PC-3 (cell line): ENCODE measurements at regions not wholly inside any gene's neighbourhood (a gene's known extent, or its start where the extent isn't known, plus 50 kb on each side); places are given as distances from the start of the nearest gene placed in this dataset.
A peak's percentile ranks its signal among the peaks of the same experiment; 100 is the strongest.

ENCODE experiments used
- ATAC-seq: fragments of 200-7000 bp; cut with Tn5 transposase; 2 replicates; pipeline ENCODE4 v1.9.1; 2020; ENCODE audit warnings: mild to moderate bottlenecking, moderate library complexity
- BruUV-seq: library from RNA; stranded (reverse); fragments of 400-500 nt; replicated peaks from 2 replicates; lab custom pipeline; 2021; lab: Mats Ljungman, UMichigan
- CTCF ChIA-PET: fragments of 300-600 bp; sonication (Branson Sonifier 250); formaldehyde crosslinking; loops from one replicate; lab custom pipeline; 2022; ENCODE audit warnings: antibody characterized with exemption; lab: Charles Lee
- POLR2A ChIA-PET: fragments of 300-600 bp; sonication (Branson Sonifier 250); formaldehyde crosslinking; loops from one replicate; lab custom pipeline; 2022; ENCODE audit warnings: antibody characterized with exemption; ENCODE audit not compliant: unreplicated experiment; lab: Charles Lee
- DNase-seq: peaks from one replicate; pipeline ENCODE4 v3.0.0-alpha.2; 2015
- H2AFZ ChIP-seq: fragments of 300-600 bp; sonication (generic); 2 replicates; pipeline ENCODE4 v1.6.0; 2016; ENCODE audit warnings: antibody characterized with exemption, low read length
- H3F3A ChIP-seq: fragments of 300-600 bp; sonication (generic); one replicate; pipeline ENCODE4 v1.6.0; 2017; ENCODE audit warnings: antibody characterized with exemption, low read length, control low read depth, mild to moderate bottlenecking; ENCODE audit not compliant: unreplicated experiment
- H3K27ac ChIP-seq: fragments of 300-600 bp; sonication (generic); 2 replicates; pipeline ENCODE4 v1.5.1; 2016; ENCODE audit warnings: mild to moderate bottlenecking, low read length
- H3K27me3 ChIP-seq: fragments of 300-600 bp; sonication (generic); 2 replicates; pipeline ENCODE4 v1.6.1; 2016; ENCODE audit warnings: low read length, mixed read lengths
- H3K36me3 ChIP-seq: fragments of 300-600 bp; sonication (generic); 2 replicates; pipeline ENCODE4 v1.6.1; 2016; ENCODE audit warnings: low read depth, mixed run types, low read length, mixed read lengths
- H3K4me1 ChIP-seq: fragments of 300-600 bp; sonication (generic); 2 replicates; pipeline ENCODE4 v1.5.1; 2016; ENCODE audit warnings: low read length; ENCODE audit not compliant: insufficient read depth
- H3K4me2 ChIP-seq: fragments of 300-600 bp; sonication (generic); 2 replicates; pipeline ENCODE4 v1.6.0; 2016; ENCODE audit warnings: low read length
- H3K4me3 ChIP-seq: fragments of 300-600 bp; sonication (generic); 2 replicates; pipeline ENCODE4 v1.5.1; 2016; ENCODE audit warnings: mild to moderate bottlenecking, low read length, mixed read lengths
- H3K79me2 ChIP-seq: fragments of 300-600 bp; sonication (generic); 2 replicates; pipeline ENCODE4 v1.6.1; 2017; ENCODE audit warnings: low read length, mixed read lengths
- H3K9ac ChIP-seq: fragments of 300-600 bp; sonication (generic); 2 replicates; pipeline ENCODE4 v1.6.0; 2016; ENCODE audit warnings: mild to moderate bottlenecking, low read length
- H3K9me2 ChIP-seq: fragments of 300-600 bp; sonication (generic); replicated peaks from 2 replicates; pipeline ENCODE4 v1.6.1; 2016; ENCODE audit warnings: mixed run types, low read length, mixed read lengths
- H3K9me3 ChIP-seq: fragments of 300-600 bp; sonication (generic); 2 replicates; pipeline ENCODE4 v1.6.1; 2016; ENCODE audit warnings: low read length, mixed read lengths
- H4K20me1 ChIP-seq: fragments of 300-600 bp; sonication (generic); 2 replicates; pipeline ENCODE4 v1.6.1; 2016; ENCODE audit warnings: low read length, mixed read lengths
- EZH2 ChIP-seq: fragments of 300-600 bp; sonication (generic); IDR thresholded peaks from one replicate; pipeline ENCODE4 v1.6.1; 2017; ENCODE audit warnings: antibody characterized with exemption, mild to moderate bottlenecking, low read length; ENCODE audit not compliant: unreplicated experiment
- EZH2phosphoT487 ChIP-seq: fragments of 300-600 bp; sonication (generic); IDR thresholded peaks from 2 replicates; pipeline ENCODE4 v1.6.1; 2018; ENCODE audit warnings: mild to moderate bottlenecking, antibody characterized with exemption, low read length, borderline replicate concordance
- intact Hi-C: fragments of 100-400 bp; cut with micrococcal nuclease; formaldehyde crosslinking; loops from 2 replicates; pipeline ENCODE4 v1.9.0; 2023
- TF ChIP-seq, protein P1 (sequence below): fragments of 300-600 bp; sonication (generic); conservative IDR thresholded peaks from 2 replicates; pipeline ENCODE4 v1.5.1; 2017; ENCODE audit warnings: antibody characterized with exemption, low read depth, mild to moderate bottlenecking, low read length

DNA sequence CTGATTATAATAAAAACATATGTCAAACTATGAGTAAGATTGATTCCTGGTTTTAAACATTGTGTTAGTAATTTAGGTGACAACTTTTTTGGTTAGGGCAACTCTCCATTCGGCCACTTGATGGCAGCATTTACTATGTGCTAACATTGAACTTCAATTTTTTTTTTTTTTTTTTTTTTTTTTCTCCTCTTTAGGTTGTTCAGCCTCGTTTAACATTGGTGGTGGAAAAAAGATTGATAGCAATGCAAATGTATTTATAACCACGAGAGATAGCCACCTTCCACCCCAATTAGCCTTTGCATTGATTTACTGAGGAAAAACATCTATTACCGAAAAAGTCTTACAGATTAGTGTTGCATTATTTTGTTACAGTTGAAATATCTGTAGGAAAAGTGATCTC, 159.1 kb downstream of the CSNK1G3 start:
- ChIA-PET CTCF (interaction anchor here (0.6 kb wide), 1 partner anchor 275 kb away, joined by 3 read pairs; no protein-coding TSS in a partner anchor), POLR2A (no interaction called here)
- ATAC-seq = no peak
- intact Hi-C loops = loop anchor here (5.0 to 10.0 kb wide), 3 partner anchors 244 to 1076 kb away; partner anchors contain the start of gene ZNF608
- Histone ChIP-seq H3K27ac (no peak overlapping the region), H3K4me3 (no peak overlapping the region), H3K36me3 (no peaks in the 10 kb centered on the region), H3K4me1 (no peaks in the 10 kb centered on the region), H3K9ac (no peak overlapping the region), H3F3A (no peaks in the 10 kb centered on the region), H3K79me2 (no peaks in the 10 kb centered on the region), H4K20me1 (no peaks in the 10 kb centered on the region), H3K4me2 (no peak overlapping the region), H3K9me3 (no peaks in the 10 kb centered on the region), H3K9me2 (no peaks in the 10 kb centered on the region), H2AFZ (no peak overlapping the region), H3K27me3 (no peaks in the 10 kb centered on the region)
- no TSS peak for BruUV-seq
- TF ChIP-seq EZH2 (no peak), EZH2phosphoT487 (no peak)
- TF ChIP-seq, protein P1, sequence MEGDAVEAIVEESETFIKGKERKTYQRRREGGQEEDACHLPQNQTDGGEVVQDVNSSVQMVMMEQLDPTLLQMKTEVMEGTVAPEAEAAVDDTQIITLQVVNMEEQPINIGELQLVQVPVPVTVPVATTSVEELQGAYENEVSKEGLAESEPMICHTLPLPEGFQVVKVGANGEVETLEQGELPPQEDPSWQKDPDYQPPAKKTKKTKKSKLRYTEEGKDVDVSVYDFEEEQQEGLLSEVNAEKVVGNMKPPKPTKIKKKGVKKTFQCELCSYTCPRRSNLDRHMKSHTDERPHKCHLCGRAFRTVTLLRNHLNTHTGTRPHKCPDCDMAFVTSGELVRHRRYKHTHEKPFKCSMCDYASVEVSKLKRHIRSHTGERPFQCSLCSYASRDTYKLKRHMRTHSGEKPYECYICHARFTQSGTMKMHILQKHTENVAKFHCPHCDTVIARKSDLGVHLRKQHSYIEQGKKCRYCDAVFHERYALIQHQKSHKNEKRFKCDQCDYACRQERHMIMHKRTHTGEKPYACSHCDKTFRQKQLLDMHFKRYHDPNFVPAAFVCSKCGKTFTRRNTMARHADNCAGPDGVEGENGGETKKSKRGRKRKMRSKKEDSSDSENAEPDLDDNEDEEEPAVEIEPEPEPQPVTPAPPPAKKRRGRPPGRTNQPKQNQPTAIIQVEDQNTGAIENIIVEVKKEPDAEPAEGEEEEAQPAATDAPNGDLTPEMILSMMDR = peak; percentile 74
- DNase-seq = peak; percentile 66
